Central memory CD4-positive, alpha-beta T cell (primary cell): ENCODE measurements at regions not wholly inside any gene's neighbourhood (a gene's known extent, or its start where the extent isn't known, plus 50 kb on each side); places are given as distances from the start of the nearest gene placed in this dataset.

Experiments
- DNase-seq: peaks from one replicate; pipeline ENCODE4 v3.0.0; 2022

DNA sequence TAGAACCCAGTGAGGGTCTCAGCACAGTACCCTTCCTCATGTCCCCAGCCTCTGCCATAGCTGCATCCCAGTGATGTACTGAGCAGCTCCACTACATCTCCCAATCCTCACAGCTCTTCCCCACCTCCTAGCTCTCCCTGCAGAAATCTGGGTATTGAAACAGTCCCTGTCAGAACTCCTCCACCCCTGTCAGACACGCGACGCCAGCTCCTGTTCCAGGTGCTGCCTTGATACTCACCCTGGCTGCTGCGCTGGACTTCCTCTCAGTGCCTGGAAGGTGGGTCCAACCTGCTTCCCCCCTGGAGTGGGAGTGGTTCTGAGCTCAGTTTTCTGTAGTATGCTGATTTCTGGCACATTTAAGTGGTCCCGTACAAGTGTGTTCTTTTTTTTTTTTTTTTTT, 160.9 kb upstream of the SLCO3A1 start:
- no peak for DNase-seq

DNA sequence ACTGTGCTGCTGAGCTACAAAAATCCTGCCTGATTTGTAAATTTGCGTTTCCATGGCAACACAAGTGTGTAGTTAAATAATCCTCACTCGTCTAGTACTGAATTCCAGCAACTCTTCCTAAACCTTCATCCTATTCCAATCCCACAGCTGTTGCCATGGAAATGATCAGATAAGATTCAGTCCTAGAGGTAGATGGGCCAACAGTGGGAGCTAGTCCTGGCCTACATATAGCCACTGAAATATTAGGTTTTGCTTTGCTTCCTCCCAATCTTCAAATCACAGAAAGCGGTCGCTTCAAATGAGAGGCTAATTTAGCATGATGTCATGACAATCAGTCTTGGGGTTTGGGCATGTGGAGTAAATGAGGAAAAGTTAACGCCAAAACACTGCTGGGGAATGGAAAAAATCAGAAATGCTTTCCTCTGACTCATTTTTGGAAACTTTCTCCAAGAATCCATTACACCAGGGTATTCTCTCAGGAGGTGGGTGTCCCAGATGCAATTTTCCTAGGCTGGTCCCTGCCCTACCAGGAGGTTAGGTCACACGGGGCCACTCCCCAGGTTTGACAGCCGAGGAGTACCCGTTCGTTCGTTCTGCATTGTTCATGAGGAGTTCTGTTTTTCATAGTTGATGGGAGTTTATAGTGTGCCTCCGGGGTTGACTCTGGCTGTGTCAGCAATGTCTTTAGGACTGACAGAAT, 159.2 kb upstream of the SLCO3A1 start:
- no peak for DNase-seq

DNA sequence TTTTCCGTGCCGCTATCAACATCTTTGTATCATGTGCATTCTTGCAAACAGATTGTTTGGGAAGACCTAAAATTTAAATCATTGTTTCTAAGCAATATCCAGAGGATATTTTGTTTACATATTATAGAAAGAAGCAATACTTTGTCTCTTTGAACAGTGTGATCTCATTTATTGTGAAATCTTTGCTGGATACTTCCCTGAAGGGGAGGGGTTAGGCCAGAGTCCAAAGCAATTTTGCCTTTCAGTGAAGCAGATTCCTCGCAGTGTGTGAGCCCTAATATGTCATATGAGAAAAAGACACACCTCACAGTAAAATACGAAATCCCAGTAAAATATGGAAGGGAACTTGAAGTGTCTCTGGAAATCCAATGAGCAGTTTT, 158.7 kb upstream of the SLCO3A1 start:
- no peak for DNase-seq

DNA sequence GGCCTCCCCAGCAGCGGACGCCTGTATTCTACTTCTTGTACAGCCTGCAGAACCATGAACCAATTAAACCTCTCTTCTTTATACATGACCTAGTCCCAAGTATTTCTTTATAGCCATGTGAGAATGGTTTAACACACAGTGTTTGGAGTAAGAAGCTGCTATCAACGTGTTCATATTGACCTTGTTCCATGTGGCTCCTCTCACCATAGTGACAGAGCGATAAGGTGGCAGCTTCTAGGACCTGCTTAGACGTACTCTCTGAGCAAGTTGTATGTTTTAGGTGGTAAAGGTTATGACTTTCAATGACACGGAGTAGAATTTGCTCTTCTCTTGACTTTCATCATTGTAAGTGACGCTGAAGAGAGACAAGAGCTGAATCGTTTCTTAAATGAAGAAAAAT, 157.7 kb upstream of the SLCO3A1 start:
- DNase-seq: no peak

DNA sequence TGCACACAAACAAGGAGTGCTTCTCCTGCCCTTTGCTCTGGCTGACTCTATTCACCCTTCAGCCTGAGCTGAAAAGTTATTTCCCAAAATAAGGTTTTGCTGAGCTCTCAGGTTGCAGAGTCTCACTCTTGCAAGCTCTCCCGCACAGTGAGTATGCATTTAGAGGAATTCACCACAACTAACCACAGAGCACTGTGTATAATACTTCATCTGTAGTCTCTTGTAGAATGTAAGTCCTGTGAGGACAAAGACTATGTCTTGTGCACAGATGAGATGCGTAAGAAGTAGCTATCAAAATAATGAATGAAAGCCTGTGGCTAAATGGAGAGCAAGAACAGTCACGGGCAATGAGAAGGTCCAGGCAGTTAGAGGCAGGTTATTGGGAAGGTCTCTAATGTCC, 156.5 kb upstream of the SLCO3A1 start:
- DNase-seq: no peak

DNA sequence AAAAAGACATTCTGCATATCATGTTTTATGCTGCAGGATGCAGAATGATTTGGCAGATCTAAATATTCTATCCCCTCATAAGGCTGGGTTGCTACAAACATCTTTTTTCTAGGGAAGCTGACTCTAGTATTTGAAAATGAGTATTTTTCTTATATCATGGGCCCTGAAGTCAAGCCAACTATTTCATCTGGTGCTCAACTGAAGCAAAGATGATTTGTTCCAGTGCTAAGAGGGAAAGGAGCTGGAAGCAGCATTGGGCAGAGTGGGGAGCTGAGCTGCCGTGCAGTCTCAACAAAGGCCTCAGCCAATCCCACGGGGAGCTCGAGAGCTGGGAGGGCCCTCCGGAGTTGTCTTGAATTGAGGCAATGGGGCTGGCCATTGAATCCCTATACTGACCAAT, 155.3 kb upstream of the SLCO3A1 start:
- DNase-seq: no peak

DNA sequence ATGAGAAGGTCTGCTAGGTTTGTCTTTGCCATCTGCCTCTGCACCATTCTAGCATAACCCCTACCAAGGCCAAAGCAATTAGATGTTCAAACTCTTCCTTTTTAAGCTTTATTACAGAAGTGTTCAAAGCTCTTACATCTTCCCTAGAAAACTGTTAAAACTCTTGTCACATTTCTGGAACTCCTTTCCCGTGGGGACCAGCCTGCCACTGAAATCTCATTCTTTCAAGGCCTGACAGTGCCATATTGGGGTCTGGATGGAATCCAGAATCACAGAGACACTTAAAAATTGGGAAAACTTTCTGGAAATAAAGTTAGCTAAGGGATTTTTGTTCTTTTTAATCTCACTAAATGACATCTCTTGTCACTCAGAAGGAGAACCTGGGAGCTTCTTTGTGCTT, 153.8 kb upstream of the SLCO3A1 start:
- DNase-seq: no peak

DNA sequence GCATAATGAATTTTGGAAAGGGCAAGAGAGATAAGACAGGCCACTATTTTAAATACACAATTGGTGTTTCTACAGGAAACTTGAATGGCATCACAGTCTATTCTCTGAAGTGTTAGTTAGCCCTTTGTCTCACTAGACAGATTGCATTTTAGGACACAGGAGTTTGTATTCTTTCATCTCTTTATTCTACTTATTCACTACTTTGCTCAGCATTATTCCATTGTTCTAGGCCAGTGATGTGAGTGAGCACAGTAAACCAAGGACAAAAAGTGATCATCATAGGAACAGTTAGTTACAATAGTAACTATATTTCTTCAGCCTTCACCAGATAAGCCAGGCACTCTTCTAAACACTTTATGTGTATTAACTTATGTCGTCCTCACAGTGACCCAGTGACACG, 150.2 kb upstream of the SLCO3A1 start:
- DNase-seq: no peak

DNA sequence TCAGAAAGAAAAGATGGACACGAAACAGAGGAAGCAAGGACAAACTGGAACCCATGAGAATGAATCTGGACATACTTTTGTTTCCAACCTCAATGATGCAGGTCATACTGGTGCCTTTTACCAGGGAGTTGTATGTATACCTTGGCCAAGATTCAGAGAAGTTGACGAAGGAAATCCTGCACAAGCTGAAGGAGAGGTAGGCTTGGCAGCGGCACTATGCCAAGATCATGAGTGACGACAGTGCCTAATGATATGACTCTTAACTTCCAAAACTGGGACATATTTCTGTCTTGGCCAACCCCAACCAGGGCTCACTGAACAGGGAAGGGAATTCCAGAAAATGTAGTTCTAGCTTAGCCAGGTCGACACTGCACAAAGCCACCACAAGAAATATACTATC, 149.2 kb upstream of the SLCO3A1 start:
- no peak for DNase-seq

DNA sequence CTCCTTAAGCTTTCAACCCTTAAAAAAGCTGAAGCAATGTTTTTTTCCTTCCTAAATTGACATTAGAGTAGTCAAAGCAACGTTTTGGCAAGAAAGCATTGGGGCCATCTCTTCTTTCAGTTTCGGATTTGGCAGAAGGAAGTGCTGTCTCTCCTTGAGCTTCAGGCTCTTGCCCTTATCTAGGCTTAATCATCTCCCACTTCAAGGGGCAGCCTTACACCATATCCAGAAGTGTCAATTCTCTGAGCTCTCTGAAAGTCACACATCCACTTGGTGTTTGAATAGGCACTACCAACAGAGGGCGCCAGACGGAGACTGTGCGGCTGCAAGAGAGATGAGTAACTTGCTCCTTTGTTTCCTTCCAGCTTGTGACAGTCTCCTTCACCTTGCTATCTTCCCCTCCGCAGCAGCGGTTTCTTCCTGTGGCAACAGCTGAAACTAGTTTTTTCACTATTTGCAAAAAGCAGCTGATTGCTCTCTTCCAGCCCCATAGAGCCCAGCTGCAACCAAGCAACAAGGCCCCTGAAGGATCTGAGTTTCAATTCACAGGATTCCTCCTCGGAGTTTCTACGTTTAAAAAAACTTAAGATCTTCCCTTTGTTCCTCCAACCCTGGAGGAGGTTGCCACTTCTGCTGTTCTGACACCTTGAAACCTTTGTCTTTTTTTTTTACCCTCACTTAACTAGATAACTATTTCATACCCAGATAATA, 147.0 kb upstream of the SLCO3A1 start:
- peak; percentile 82 for DNase-seq

DNA sequence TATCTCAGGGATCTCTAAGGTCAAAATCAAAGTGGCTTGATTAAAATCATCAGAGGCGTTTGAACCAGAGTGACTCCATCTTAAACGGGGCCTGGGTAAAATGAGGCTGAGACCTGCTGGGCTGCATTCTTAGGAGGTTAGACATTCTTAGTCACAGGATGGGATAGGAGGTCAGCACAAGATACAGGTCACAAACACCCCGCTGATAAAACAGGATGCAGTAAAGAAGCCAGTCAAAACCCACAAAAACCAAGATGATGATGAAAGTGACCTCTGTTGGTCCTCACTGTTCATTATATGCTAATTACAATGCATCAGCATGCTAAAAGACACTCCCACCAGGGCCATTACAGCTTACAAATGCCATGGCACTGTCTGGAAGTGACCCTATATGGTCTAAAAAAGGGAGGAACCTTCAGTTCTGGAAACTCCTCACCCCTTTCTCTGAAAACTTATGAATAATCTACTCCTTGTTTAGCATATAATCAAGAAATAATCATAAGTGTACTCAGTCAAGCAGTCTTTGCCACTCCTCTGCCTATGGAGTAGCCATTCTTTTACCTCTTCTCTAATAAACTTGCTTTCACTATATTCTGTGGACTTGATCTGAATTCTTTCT, 143.3 kb upstream of the SLCO3A1 start:
- DNase-seq: no peak

DNA sequence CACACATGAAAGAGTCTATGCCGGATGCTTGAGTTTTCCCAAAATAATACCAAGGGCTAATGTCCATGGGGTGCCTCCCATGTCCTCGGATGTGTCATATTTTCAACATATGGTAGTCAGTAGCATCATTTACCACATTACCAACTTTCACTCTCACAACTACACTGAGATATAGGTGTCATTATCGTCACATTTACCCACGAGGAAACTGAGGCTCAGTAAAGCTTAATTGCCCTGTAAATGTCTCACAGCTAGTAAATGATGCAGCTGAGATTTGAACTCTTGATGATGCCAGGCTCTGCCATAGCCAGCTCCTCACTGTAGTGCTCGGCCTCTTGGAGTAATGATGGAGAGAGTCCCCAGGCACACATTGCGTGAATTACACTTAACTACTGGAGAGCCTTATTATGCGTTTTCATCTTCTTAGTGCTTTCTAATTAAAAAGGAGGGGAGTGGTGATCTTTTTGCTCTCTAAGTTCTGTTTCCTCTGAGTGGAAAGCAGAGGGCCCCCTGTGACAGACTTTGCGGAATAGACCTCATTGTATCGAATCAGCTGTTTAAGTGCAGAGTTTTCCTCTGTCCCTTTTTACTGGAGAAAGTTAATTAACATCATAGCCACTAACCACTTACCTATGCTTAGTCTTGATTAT, 142.0 kb upstream of the SLCO3A1 start:
- DNase-seq: no peak

DNA sequence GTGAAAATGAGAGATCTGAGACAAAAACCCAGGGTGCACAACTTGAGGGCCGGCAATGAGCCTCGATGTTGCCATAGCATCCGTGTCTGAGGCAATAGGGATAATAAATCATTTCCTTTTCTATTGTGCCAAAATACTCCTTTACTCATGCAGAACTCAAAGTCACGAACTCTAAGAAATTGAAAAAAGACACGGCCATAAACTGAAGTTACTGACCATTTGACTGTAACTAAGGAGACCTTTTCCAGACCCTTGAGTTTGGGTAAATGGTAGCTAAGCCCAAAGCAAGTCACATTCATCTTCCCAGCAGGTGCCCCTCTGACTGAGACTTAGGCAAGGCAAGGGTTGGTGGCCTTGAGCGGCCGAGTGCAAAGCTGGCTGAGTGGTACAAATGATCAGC, 141.2 kb upstream of the SLCO3A1 start:
- no peak for DNase-seq

DNA sequence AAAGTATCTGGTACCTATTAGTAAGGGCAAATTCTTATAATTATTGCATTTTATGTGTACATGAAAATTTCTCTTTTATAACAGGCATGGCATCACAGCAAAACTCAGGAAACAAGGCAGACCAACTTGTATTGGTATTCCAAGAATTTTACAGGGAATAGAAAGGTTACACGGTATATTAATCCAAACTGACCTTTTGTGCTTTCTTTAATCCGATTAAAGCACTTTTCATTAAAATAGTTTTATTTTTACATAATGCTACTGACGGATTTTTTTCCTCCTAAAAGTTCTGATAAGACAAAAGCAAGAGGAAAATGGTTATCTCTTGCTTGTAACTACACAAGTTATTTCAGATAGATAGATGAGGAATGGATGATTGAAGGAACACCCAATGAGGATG, 137.0 kb upstream of the SLCO3A1 start:
- no peak for DNase-seq

DNA sequence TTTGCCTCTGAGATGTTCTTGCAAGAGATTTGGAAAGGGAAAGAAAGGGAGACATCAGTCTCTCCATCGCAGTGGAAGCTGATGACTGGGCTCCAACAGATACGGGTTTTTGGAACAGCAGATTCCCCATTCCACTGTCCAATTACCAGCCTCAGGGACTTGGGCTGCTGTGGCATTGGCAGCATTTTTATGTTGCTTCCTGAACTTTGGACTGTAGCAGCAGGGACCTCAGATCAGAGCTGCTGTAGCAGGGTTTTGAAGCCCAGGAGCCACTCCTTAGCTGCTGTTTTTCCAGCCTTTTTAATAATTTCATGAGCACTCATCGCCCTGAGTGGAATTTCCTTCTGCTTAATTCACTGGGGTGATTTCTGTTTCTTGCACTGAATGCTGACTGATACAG, 135.7 kb upstream of the SLCO3A1 start:
- DNase-seq: no peak

DNA sequence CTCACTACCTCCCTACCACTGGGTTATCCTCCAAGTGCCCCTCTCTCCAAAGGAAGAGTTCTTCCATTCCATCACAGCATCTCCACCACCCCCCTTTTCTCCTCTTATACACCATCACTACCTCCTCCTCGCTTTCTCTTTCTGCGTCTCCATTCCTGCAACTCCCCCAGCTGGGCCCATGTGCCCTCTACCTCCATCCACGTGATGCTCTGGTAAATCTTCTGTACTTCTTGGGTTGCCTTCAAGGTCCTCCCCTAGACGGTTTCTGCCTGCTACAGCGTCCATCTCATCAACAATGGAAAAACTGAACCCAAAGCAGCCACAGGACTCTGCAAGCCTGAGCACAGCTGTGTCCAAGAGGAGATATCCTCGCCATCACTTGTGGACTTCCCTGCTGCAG, 129.5 kb upstream of the SLCO3A1 start:
- no peak for DNase-seq

DNA sequence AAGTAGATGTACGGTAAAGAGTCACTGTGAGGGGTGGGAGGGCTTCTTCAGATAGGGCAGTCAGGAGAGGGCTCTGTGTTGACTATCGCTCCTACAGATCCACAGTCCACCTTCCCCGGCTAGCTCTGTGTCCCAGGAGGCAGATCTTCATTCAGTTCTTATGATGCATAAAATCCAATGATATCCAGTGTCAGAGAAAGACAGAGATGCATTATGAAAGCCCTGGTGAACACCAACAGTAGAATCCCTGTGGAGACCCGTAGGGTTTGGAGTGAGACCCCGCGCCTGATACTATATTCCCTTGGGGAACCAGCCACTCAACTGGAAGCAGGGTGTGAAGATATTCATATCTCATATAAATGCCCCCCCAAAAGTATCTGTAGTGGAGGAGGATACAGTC, 119.8 kb upstream of the SLCO3A1 start:
- no peak for DNase-seq

DNA sequence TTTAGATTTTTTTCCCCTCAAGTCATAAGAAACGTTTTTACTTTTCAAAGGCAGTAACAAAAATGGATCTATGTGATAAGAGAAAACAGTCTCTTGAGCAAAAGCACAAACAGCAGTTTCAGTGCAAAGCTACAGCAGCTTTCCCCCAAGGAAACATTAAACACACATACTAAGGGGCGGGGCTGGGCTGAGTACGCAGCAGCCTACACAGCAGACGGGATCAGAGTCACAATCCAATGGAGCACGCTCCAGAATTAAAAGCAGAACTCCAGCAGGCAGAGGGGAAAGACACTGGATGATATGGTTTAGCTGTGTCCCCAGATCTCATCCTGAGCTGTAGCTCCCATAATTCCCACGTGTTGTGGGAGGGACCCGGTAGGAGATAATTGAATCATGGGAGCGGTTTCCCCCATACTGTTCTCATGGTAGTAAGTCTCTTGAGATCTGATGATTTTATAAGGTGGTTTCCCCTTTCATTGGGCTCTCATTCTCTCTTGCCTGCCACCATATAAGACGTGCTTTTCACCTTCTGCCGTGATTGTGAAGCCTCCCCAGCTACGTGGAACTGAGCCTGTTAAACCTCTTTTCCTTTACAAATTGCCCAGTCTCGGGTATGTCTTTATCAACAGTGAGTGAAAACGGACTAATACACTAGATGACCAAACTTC, 116.2 kb upstream of the SLCO3A1 start:
- no peak for DNase-seq

DNA sequence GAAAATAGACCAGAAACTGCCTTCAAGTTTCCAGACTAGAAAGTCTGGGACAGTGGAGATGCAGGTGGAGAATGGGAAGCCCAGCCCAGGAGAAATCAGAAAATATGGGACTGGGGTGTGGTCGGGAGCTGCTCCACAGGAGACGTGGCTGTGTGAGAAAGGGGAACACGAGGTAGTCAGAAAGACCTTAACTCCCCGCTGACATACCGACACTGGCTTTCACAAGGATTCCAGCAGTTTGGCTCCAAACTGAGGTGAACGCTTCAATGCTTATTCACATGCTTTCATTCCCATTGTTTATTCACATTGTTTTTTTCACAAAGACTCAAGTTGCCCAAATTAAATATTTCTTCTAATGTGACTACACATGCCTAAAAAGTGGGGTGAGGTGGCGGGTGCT, 111.5 kb upstream of the SLCO3A1 start:
- no peak for DNase-seq

DNA sequence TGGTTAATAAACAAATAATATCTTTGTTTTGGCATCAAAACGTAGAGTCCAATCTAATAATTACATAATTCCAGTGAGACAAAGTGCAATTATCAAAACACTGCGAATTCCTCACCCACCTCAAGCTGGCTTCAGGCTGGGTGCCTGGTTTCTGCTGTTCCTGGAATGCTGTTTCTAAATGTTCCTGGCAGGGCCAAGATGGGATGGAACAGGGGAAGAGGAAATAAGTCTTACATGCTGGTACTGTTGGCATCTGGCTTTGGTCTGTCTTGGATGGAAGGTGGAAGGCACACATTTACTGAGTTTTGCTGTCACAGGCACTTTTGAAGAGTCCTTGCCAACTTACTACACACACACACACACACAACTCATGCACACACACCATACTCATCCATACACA, 101.9 kb upstream of the SLCO3A1 start:
- DNase-seq: no peak

DNA sequence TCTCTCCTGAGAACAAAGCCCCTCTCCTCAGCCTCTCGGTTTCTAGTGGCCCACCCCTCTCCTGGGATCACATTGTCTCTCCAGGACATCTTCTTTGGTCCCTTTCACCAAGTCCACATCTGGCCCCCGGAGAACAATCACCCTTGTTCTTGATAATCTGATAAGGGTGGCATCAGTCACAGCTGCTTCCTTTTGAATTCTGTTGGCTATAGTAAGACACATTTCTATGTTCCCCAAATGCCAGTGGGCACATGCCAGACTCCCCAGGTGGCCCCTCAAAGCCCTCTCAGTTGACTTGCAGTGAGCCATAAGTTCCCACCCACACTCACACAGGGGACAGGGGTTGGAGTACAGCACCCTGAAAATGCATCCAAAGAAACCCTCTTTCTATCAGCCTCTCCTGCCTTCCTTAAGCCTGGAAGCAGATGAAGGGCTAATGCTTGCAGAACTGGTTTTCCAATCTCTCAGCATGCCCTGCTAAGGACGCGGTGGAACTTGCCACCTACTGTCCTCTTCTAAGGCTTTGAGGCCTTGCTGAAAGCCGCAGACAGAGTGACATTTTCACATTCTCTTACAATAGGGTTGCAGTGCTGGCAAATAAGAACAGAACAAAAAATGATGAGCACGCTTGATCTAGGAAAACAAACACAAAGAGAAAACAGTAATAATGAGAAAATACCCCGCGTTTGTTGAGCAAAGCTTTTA, 101.3 kb upstream of the SLCO3A1 start:
- DNase-seq: no peak

DNA sequence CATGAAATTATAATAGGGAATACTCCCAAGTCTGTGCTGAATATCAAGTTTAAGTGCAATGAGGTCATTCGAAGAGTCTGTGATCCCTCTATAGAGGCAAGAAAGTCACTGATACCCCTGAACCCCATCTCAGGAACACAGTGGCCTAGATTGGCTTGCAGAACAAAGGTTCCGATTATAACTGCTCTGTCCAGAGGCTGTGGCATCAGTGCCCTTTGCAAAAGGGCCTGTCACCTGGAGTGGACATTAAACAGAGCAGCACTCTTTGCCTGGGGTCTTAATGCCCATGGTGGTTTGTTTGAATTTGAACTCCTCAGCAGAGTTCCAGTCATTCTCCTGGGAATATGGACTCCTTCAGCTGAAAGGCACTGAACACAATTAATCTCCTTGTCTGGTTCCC, 93.9 kb upstream of the SLCO3A1 start:
- DNase-seq: no peak

DNA sequence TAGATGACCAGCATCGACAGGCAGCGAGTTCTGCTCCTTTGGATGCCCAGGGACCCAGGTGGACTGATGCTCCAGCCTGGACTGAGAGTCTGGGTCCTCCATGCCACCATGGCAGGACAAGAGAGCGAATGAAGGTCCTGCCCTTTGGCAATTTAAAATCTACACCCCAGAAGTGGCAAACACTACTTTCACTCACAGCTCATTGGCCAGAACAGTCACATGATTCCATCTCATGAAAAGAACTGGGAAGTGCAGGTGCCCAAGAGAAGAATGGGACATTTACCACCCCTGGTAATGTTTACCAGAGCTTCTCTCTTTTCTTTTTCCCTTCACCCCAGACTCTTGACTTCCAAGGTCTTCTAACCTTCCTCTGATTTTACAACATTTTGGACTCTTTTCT, 87.8 kb upstream of the SLCO3A1 start:
- DNase-seq: no peak
